HK-2 (cell line): ENCODE measurements at regions not wholly inside any gene's neighbourhood (a gene's known extent, or its start where the extent isn't known, plus 50 kb on each side); places are given as distances from the start of the nearest gene placed in this dataset.
"Not testable (repeated sequence)": the region's sequence is repeated elsewhere in the genome, so short reads cannot be mapped to it uniquely, and the experiment has no call there.

Source experiments
- DNase-seq: peaks from one replicate; pipeline ENCODE4 v3.0.0-alpha.2; 2018; ENCODE audit not compliant: unreplicated experiment

DNA sequence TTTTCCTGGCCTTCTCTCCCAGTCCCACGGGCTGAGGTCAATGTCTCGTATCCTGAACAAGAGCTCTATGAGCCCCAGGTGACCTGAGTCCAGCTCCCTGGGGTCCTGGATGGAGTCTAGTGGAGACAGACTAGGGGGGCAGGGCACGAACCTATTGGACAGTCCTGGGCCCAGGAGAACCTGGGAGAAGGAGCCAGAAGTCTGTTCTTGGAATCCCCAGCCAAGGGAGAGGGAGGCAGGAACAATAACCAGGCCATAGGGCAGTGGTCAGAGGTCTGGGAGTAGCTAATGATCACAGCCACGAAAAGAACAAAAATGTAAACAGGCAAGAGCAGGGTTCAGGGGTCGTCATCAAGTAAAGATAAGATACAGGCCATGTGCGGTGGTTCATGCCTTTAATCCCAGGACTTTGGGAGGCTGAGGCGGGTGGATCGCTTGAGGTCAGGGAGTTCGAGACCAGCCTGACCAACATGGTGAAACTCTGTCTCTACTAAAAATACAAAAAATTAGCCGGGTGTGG lies 60.8 kb downstream of the COPRS start:
- no peak for DNase-seq

DNA sequence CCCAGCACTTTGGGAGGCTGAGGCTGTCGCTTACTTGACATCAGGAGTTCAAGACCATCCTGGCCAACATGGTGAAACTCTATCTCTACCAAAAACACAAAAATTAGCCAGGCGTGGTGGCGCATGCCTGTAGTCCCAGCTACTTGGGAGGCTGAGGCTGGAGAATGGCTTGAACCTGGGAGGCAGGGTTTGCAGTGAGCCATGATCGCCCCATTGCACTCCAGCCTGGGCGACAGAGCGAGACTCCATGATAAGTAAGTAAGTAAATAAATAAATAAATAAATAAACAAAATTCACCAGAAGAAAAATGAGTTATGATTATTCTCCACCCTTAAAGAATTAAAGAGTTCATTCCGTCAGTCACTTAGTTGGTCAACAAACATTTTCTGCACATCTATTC lies 63.1 kb downstream of the COPRS start:
- not testable (repeated sequence) for DNase-seq

DNA sequence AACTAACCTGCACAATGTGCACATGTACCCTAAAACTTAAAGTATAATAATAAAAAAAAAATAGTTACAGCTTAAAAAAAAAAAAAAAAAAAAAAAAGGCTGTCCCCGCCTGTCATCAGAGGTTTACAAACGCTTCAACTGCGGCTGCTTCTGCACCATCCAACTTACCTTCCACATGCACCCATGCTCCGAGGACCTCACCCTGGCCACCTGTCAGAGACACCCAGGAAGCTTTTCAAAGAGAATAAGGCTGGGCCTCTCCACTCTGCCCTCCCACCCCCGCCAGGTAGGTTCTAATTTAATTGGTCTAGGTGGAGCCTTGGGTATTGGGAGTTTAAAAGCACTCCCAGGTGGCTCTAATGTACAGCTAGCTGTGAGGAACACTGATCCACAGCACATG lies 64.9 kb downstream of the COPRS start:
- no peak for DNase-seq

DNA sequence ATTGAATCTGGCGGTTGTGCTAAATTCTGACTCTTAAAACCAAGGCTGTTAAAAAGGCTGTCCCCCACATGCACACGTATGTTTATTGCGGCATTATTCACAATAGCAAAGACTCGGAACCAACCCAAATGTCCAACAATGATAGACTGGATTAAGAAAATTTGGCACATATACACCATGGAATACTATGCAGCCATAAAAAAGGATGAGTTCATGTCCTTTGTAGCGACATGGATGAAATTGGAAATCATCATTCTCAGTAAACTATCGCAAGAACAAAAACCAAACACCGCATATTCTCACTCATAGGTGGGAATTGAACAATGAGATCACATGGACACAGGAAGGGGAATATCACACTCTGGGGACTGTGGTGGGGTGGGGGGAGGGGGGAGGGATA lies 65.4 kb downstream of the COPRS start:
- DNase-seq = not testable (repeated sequence)

DNA sequence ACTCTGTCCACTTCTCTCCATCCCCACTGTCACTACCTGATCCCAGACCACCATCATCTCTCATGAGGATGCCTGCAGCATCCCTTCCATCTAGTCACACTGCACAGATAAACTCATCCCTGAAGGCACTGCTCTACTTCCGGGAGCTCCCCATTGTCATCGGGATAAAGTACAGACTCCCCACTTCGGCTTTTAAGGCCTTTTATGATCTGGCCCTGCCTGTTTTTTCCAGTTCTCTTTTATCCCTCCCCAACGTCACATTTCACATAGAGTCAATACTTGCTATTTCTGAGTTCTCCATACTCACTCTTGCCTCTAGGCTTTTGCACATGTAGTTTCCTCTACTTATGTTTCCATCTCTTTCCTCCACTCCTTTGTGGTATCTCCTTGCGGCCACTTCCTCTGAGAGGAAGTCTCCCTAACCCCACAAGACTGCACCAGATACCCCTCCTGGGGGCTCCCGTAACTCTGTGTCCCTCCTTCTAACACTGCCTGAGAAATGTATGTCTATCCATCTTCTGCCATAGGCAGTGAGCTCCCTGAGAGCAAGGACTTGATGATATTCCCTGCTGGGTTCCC lies 66.9 kb downstream of the COPRS start:
- DNase-seq = no peak

DNA sequence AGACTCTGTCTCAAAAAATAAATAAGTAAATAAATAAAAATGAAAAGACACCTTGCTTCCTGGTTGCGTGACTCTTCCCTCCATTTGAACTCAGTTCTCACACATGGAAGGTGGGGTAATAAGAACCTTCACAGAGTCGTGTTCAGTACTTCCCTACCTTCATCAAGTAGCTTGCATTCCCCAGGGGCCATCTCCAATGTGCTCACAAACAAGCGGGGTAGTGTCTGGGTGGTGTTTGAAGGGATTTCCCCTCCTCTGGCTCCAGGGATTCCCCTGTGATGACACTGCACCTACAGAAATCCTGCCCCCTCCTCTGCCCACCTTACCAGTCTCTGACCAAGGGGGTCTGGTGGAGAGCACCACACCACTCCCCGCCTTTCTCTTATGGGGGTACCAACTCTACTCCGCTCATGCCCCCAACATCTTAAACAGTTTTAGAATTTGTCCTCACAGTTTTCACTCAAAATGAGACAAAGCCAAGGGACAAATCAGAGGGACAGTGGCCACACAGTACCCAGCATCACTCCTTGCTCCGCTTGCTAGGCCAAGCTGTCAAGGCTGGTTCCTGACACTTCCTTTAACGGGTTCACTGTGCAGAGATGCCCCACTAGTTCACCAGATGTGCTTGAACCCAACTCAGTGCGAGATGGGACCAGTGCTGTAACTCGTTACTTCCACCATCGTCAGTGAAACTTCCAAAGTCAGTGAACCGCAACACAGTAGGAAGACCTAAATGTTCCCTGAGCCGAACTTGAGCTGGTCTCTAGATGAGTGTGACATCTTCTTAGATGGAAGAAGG lies 69.1 kb downstream of the COPRS start:
- no peak for DNase-seq

DNA sequence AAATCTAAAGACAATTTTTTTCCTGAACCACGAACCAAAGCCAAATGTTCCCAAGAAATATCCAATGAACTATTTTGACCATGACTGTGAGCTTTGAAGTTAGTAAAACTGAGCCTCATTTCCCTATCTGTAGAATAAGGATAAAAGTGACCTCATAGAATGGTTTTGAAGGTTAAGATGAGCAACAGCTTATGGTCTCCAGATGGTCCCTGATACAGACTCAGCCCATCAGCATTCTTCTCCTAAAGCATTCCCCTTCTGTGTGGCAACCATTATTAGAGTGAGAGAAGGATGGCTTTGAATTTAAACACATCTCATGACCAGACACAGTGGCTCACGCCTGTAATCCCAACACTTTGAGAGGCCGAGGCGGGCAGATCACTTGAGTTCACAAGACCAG lies 70.1 kb downstream of the COPRS start:
- DNase-seq = no peak

DNA sequence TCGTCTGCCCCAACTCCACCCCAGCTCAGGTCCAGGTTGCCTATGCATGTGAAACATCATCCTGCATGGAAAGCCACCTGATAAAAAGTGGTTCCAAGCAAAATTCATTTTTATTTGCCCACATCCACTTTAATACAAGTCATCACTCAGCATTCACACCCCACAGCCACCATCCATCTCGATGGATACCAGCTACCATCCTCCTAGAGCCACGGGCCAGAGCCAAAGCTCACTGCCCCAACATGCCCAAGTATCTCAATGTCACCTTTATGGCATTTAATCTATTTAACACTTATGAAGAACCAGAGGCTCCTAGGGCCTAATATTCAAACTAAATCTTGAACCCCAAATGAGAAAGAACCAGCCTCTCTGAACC lies 70.5 kb downstream of the COPRS start:
- no peak for DNase-seq

DNA sequence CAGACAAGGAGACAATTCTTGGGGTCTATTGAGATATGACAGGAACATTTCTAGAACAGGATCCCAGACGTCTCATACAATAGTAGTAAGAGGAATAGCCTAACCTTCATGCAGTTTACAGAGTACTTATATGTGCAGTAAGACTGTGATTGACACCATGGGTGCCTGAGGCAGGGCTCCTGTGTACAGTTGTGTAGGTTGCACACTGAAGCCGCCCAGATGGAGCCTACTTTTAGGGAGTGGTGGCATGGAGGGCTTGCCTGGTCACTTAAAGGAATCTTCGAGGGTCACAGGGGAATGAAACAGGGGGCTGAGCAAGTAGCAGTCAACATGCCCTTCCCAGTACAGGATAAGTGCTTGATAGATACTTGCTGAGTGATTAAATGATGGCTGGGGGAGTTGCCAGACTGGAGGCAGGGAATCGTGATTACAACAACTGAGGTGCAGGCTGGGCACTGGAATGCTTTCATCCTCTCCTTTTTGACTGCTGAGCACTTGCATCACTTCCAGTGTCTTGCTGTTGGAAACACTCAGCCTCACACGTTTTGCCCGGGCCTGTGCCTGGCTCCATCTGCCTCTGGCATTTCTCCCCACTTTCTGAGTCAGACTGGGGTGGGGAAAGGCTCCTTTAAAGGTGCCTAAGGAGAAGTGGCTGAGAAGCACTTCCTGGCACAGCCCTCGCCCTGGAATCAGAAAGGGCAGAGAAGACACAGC lies 71.0 kb downstream of the COPRS start:
- peak; percentile 29 for DNase-seq

DNA sequence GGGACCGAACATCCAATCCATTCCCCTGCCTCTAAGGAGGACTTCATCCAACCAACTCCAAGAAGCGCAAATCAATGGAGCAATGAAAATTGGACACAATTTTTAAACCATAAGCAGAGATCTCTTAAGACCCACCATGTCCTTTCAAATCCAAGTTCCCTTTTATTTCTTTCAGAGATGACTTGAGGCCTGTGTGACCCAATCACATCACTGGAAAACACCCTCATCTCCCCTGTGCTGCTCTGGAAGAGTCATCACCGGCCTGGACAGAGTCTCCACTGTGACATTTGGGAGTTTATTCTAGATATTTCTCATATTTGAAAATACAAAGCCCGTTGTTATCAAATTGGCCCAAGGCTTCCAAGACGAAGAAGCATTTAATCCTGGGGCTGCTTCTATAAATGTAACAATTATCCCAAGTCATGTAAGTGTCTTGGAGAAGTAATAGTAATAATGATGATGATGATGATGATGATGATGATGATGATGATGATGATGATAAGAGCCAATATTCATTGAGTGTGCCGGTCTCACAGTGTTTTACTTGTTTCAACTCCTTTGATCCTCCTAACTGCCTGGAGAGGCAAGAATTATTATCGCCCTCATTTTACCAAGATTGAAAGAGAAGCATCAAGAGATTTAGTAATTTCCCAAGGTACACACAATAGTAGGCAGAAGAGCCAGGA lies 72.1 kb downstream of the COPRS start:
- DNase-seq = no peak

DNA sequence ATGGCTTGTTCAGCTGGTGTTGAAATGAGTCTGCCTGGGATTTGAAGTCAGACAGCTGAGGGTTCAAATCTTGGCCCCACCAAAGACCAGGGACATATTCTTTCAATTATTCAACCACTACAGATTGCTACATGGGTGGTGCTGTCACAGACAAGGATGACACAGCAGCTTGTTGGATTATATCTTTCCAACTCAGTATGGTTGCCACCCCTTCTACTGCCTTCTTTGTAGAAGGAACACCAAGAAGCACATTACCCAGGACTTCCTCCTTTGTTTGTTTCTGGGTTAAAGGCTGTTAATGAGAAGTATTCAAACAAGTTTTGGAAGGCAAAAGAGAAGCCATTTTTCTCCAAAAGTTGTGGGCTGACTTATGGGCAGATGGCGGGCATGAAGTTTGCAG lies 78.6 kb downstream of the COPRS start:
- no peak for DNase-seq

DNA sequence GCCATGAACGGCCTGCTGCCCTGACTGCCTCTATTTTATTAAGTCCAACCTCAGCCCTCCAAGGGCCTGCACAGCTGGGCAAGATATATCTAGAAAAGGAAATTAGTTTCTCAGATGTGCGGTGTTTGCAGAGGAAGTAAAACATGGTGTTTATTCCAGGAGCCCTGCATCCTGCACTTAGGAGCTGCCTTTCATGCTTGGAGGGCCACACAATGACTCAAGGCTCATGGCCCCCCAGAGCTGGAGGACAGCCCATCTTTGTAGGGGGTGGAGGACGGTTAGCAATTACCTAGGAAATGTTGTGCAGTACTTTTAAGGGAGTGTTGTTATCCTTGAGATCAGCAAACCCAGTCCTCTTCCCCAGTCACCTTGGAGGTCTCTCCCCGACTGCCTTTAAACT lies 80.5 kb downstream of the COPRS start:
- no peak for DNase-seq

DNA sequence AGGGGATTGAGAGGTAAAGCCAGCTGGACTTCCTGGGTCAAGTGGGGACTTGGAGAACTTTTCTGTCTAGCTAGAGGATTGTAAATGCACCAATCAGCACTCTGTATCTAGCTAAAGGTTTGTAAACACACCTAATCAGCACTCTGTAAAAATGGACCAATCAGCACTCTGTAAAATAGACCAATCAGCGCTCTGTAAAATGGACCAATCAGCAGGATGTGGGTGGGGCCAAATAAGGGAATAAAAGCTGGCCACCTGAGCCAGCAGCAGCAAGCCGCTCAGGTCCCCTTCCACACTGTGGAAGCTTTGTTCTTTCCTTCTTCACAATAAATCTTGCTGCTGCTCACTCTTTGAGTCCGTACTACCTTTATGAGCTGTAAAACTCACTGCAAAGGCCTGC lies 87.7 kb downstream of the COPRS start:
- DNase-seq = not testable (repeated sequence)

DNA sequence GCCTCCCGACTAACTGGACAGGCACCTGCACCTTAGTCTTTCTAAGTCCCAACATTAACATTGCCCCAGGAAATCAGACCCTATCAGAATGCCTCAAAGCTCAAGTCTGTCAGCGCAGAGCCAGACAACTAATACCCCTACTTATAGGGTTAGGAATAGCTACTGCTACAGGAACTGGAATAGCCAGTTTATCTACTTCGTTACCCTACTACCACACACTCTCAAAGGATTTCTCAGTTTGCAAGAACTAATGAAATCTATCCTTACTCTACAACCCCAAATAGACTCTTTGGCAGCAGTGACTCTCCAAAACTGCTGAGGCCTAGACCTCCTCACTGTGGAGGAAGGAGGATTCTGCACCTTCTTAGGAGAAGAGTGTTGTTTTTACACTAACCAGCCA lies 88.5 kb downstream of the COPRS start:
- not testable (repeated sequence) for DNase-seq

DNA sequence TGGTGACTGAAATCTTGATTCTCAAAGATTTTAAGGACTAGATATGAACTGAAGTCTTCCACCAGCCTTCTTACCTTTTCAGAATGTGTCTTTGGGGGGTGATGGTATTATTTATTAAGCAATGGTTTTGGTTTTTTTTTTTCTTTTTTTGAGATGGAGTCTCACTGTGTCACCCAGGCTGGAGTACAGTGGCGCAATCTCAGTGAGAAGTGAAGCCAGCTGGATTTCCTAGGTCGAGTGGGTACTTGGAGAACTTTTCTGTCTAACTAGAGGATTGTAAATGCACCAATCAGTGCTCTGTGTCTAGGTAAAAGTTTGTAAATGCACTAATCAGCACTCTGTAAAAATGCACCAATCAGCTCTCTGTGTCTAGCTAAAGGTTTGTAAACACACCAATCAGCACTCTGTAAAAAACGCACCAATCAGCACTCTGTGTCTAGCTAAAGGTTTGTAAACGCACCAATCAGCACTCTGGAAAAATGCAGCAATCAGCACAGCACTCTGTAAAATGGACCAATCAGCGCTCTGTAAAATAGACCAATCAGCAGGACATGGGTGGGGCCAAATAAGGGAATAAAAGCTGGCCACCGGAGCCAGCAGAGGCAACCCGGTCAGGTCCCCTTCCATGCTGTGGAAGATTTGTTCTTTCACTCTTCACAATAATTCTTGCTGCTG lies 97.1 kb downstream of the COPRS start:
- DNase-seq = not testable (repeated sequence)

DNA sequence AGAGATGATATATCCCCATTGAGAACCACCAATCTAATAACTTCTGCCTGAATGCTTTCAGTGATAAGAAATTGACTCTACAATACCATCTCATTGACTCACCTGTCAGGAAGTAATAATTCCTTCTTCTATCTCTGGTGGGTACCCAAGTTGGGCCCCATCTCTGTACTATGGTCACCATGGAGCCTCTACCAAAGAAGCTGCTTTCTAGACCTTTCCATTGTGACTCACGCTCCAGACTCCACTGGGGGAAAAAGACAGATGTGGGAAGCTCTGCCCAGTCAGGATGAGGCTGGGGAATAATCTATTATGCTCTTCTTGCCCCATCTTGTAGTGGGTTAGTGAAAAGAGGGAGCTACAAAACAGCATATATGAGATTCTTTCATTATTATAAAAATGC lies 100.4 kb downstream of the COPRS start:
- no peak for DNase-seq

DNA sequence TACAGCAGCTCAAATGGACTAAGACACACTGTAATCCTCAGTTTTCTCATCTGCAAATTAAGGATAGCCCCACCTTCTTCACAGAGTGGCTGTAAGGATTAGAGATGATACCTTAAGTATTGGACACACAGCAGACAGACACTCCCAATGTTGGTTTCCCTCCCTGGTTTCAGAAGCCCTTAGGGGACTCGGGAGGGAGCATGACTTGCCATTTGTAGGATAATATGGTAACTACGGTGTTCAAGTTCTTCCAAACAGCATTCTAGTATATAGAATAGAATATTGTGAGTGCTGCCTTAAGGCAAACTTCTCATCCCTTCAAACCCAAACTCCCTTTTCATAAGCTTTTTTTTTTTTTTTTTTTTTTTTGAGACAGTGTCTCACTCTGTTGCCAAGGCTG lies 101.9 kb downstream of the COPRS start:
- no peak for DNase-seq

DNA sequence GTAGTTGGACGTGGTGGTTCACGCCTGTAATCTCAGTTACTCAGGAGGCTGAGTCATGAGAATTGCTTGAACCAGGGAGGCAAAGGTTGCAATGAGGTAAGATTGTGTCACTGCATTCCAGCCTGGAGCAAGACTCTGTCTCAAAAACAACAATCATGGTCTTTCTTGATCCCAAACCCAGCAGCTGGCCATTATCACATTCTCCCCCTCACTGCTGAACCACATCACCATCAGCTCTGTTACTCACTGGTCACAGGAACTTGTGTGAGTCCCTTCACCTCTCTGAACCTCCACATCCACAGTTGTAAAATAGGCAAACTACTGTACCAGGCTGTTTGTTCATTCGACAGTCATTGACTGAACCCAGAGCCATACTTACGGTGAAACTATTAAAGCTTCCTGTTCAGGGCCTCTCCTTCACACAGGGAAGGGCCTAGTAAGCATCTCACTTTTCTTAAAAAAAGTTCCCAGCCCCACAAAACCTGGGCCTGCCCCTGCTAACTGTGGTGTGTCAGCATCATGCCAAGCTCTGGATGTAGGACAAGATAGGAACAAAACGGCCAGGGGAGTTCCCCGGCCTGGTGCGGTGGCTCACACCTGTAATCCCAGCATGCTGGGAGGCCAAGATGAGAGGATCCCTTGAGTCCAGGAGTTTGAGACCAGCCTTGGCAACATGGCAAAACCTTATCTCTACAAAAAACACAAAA lies 104.7 kb downstream of the COPRS start:
- DNase-seq = no peak

DNA sequence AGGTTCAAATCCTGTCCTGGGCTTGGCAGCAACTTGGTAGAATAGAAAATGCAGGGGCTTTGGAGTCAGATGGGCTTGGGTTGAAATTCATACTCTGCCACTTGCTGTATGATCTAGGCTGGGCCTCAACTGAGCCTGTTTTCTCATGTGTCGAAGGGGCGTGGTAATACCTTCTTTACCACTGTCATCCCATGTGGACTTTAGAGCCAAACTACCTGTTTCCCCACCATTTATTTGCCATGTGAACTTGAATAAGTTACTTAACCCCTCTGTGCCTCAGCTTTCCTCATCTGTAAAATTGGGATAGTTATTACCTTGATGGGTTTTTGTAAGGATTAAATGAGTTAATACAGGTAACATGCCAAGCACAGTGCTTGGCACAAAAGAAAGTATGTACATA lies 106.0 kb downstream of the COPRS start:
- no peak for DNase-seq

DNA sequence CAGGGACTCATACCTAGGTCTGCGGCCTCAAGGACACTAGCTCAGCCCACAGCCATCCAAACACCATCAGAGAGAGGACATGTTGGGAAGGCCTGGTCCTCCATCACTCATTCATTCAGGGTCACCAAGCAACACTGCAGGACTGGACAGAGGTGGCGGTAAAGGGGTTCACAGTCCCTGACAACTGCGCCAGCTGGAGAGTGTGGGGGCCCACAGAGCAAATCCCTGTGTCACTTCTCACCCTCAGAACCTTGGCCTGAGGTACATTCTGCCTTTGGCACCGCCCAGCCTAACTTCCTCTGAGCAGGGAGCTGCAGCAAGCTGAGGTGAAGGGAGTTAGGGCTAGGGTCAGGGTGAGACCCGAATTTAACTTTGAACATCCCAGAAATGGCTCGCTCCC lies 106.5 kb downstream of the COPRS start:
- DNase-seq = no peak

DNA sequence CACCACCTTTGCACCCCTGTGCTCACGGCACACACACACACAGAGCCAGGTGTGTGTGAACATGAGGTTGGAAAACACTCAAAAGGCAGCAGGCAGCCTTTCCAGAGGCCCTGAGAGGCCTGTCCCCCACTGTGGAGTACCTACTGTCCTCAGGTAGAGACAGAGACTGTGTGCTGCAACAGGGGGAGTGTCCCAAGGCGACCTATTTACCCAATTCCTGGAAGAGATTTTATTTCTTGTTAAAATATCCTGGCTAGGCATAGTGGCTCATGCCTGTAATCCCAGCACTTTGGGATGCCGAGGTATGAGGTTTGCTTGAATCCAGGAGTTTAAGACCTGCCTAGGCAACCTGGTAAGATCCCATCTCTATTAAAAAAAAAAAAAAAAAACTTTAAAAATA lies 108.5 kb downstream of the COPRS start:
- no peak for DNase-seq
